ENCODE measurements at regions not wholly inside any gene's neighbourhood (a gene's known extent, or its start where the extent isn't known, plus 50 kb on each side); places are given as distances from the start of the nearest gene placed in this dataset.
"Not testable (repeated sequence)": the region's sequence is repeated elsewhere in the genome, so short reads cannot be mapped to it uniquely, and the experiment has no call there.

GRCh38 chr21:38039841-38040240, 123.6 kb upstream of the KCNJ6 start:
- no peak for DNase-seq (ENCODE audit: low spot score)

GRCh38 chr21:38041493-38041892, 125.2 kb upstream of the KCNJ6 start:
- no peak for DNase-seq (ENCODE audit: low spot score)

DNA sequence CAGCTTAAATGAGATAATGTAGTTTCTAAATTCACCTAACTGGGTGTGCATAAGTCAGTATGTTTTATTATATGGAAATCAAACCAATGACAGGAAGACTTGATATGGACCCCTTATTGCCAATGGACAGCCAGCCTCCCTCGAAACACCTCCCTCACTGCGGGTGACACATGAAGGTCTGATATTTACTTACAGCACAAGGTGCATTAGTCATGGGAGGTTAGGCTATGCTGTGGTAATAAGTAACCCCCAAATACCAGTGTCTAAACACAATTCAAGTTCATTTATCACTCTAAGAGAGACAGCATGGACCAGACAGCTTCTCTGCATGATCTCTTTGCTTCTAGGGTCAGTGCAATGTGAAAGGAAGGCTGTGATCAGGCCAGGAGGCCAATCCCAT, 126.0 kb upstream of the KCNJ6 start:
- DNase-seq (ENCODE audit: low spot score) = no peak

GRCh38 chr21:38048167-38048566, 131.9 kb upstream of the KCNJ6 start:
- DNase-seq (ENCODE audit: low spot score) = no peak

DNA sequence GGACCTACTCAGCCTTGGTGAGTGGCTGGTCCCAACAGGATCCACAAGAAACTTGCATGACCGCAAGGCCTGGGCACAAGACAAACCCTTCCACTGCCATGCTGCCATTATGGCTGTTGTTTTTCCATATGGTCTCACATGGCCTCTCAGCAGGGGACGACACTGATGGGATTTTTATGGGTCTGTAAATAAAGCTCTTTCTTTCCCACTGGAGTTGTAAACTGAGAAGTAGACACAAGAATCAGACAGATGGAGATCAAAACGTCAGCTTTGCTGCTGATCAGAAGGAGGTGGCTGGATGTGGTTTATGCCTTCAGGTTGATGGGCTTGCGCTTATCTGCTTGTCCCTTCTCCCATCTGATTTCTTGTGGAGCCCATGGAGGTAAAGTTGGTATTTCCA, 138.1 kb upstream of the KCNJ6 start:
- DNase-seq (ENCODE audit: low spot score) = no peak

DNA sequence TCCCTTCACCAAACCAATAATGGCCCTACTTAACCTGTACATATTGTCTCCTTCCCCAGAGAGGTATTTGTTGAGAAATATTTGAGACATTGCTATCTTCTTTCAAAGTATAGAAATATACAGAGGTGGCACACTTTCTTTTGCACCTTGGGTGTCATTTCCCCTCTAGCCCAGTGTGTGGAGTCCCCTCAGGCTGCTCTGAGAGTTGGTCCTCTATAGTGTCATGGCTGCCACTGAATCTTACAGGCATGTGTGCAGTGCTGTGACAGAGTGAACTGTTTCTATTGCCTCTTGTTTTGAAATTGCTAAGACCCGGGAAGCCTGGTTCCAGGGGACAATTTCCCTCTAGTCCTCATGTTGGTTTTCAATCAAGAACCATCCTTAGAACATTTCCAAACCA, 140.2 kb upstream of the KCNJ6 start:
- DNase-seq (ENCODE audit: low spot score) = no peak

DNA sequence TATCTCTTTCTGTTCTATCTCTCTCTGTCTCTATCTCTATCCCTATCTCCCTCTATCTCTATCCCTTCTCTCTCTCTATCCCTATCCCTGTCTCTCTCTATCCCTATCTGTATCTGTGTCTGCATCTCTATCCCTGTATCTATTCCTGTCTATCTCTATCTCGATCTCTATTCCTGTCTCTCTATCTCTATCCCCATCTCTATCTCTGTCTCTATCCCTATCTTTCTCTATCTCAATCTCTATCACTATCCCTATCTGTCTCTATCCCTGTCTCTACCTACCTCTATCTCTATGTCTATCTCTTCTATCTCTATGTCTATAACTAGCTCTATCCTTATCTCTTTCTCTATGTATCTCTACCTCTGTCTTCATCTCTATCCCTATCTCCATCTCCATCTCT, 141.4 kb upstream of the KCNJ6 start:
- no peak for DNase-seq (ENCODE audit: low spot score)

DNA sequence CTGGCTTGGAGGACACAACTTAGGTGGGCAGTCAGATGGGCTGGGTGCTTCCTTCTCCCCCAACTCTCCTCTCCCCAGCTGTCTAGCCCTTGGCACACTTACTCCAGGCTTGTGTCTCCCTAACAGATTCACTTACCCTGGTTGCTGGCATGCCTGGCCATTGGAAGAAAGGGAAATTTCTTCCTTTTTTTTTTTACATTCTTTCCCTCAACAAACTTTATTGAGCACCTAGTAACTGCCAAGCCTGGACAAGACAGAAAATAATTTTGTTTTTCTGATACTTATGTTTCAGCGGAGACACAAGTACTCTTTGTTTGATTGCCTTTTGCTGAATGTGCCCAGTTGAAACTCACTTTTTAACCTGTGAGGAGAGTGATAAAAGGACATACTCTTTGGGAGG, 144.3 kb upstream of the KCNJ6 start:
- no peak for DNase-seq (ENCODE audit: low spot score)

DNA sequence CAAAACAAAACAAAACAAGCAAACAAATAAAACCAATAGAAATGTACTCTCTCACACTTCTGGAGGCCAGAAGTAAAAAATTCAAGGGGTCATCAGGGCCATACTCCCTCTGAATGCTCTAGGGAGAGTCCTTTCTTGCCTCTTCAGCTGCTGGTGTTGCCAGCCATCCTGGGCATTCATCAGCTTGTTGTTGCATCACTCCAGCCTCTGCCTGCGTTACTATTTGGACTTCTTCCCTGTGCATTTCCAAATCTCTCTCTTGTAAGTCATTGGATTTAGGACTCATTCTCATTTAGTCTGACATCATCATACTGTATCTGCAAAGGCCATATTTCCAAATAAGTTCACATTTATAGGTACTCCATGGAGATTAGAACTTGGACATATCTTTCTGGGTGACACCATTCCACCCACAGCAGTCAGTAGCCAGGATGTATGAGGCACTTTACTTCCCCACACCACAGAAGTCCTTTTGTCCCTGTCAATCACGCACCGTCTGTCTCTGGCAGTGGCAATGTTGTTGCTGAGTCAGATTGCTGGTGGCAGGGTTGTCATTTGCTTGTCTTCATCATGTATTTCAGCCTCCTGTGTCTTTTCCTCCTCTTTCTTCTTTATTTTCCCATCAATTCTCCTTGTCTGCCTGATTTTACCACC, 151.0 kb upstream of the KCNJ6 start:
- DNase-seq (ENCODE audit: low spot score) = no peak

DNA sequence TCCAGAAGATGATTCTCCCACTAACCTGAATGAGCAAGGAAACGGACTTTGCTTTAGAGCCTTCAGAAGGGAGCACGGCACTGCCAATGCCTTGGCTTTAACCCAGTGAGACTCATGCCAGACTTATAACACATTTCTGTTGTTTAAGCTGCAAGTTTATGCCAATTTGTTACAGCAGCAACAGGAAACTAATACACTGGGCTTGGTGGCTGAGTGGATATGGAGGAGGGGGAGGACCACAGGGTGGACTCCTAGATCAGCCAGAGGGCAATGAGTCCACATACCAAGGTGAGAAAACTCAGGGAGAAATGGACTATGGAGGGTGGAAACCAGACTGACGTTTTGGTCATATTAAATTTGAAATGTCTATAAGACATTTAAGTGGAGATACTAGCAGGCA, 156.2 kb upstream of the KCNJ6 start:
- no peak for DNase-seq (ENCODE audit: low spot score)

GRCh38 chr21:38075833-38076587, 159.8 kb upstream of the KCNJ6 start:
- DNase-seq (ENCODE audit: low spot score) = no peak

DNA sequence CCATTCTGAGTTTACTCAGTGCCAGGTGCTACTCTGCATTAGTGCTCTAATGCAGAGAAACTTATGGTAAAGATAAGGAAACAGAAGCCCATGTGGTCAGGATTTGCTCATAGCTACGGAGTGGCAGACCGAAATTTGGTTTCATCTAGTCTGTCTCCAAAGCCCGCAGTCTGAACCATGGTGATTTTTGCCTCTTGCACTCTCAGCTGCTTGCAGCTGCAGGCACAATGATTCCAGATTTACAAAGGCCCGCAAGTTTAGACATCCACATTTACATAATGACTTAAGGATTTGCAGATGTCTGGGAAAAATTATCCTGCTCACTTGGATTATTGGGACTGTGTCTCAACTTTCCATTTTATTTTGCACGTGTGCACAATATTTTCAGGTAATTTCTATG, 161.3 kb upstream of the KCNJ6 start:
- DNase-seq (ENCODE audit: low spot score) = no peak

- no peak for DNase-seq (ENCODE audit: low spot score)
Observed at GRCh38 chr21:38080888-38081287, 164.6 kb upstream of the KCNJ6 start.

- no peak for DNase-seq (ENCODE audit: low spot score)
Observed at GRCh38 chr21:38081708-38082107, 165.5 kb upstream of the KCNJ6 start.

GRCh38 chr21:38082936-38083485, 166.8 kb upstream of the KCNJ6 start:
- no peak for DNase-seq (ENCODE audit: low spot score)

DNA sequence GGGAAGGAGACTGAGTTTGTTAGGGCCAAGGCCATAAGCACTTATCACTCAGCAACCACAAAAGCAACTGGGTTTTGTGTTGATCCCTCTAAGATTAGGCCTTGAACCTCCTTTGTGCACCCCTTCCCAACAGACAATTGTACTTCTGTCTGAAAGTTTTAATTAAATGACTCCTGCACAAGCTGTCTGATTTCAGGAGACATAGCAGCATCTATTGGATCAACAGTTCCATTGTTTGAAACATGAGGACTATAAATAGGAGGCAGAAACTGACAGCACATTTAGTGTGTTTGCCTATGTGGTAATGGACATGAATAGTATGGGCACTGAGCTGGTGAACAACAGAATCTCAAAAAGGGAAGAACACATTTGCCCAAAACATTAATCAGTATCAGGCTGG, 167.3 kb upstream of the KCNJ6 start:
- no peak for DNase-seq (ENCODE audit: low spot score)

DNA sequence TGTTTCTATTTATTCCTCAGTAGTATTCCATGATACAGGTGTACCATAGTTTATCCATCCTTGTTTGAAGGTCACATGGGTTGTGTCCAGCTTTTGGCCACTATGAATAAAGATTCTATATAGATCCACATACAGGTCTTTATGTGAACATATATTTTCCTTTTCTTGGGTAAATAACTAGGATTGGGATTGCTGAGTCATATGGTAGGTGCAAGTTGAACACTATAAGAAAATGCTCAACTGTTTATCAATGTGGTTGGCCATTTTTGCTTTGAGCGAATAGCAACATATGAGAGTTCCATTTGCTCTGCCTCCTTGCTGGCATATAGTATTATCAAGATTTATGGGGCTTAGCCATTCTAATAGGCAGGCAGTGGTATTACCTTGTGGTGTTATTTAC, 170.2 kb upstream of the KCNJ15 start:
- no peak for DNase-seq (ENCODE audit: low spot score)

DNA sequence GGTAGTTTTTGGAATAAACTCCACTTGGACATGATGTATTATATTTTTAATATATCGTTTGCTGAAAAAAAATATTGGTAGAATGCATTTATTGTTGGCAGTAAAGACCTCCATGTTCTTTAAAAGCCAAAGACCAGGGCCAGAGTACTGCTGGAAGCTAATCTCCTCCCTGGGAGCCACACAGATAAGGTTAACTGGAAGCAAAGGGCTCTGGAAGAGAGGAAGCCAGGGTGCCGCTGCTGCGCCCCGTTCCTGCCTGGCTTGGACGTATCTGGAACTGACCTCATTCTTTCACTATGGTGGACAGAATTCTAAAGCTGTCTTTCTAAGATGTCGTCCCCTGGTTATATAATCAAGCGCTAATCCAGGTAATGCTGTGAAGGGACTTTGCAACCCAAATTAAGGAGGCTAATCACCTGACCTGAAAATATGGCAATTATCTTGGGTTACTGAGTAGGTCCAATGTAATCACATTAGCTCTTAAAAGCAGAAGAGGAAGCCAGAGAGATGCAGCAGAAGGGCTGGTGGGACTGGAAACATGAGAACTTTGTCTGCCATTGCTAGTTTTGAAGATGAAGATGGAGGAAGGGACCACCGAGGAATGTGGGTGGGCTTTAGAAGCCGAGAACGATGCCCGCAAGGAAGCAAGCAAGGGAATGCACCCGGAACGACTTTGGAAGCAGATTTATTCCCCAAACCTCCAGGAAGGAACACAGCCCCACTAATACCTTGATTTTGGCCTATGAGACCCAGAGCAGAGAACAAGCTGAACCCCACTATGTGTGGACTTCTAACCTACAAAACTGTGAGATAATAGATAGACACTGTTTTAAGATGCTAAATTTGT, 167.7 kb upstream of the KCNJ15 start:
- DNase-seq (ENCODE audit: low spot score) = no peak

DNA sequence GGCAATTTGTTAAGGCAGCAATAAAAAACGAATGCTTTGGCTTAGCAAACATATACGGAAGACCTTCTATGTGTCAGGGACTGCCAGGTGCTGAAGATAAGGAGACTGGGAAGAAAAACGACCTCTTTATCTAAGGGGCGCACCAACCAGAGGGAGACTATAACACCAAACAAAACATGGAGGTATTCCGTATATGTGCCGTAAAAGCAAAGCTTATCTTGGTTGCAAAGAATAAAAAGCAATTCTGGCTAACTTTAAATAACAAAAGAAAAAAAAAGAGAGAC, 167.1 kb upstream of the KCNJ15 start:
- no peak for DNase-seq (ENCODE audit: low spot score)

- DNase-seq (ENCODE audit: low spot score) = not testable (repeated sequence)
Observed at GRCh38 chr21:38091061-38091460, 165.7 kb upstream of the KCNJ15 start.

- no peak for DNase-seq (ENCODE audit: low spot score)
Observed at GRCh38 chr21:38092051-38092450, 164.7 kb upstream of the KCNJ15 start.

DNA sequence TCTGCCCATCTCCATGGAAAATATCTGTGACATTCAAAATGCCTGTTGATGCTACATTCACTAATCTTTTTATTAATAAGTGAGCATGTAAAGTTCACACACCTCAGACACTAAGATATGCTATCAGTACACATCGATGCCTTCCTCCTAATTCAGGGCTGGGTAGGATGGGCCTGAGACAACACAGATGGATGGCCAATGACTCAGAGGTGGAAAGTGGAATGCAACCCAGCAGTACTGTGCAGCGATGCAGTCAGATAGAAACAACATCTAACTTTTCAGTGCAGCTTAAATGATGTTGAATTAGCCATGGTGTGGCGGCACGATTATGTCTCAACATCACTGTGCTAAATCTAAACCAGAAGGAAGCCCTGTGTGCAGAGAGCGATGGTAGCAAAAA, 161.6 kb upstream of the KCNJ15 start:
- no peak for DNase-seq (ENCODE audit: low spot score)

DNA sequence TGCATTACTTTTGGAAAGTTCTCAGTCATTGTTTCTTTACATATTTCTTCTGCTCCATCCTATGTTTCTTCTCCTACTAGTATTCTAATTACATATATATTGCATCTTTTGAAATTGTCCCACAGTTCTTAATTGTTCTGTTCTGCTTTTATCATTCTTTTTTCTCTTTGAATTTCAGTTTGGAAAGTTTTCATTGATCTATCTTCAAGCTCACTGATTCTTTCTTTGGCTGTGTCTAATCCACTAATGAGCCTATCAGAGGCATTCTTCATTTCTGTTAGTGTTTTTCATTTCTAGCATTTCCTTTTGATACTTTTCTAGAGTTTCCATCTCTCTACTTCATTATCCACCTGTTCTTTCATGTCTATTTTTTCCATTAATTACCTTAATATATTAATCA, 159.0 kb upstream of the KCNJ15 start:
- DNase-seq (ENCODE audit: low spot score) = no peak
